Right lobe of liver (tissue), 4 donors: ENCODE measurements at regions not wholly inside any gene's neighbourhood (a gene's known extent, or its start where the extent isn't known, plus 50 kb on each side); places are given as distances from the start of the nearest gene placed in this dataset.

ENCODE experiments used
- CTCF ChIP-seq, 4 donors: fragments of 200-600 bp in 3 of 4; fragments of 450-650 bp in 1 of 4; IDR thresholded peaks; one replicate each; pipeline versions ENCODE4 v1.5.1 to v1.8.0; 2016 to 2022; ENCODE audit warnings: antibody characterized with exemption in 4 of 4, mild to moderate bottlenecking in 2 of 4
- POLR2A ChIP-seq: fragments of 450-650 bp; IDR thresholded peaks from one replicate; pipeline ENCODE4 v1.6.1; 2017; ENCODE audit warnings: antibody characterized with exemption, mild to moderate bottlenecking
- donor health status: DM: no; HTN: no; CAD: no.
- donor health status: DM: no; HTN: no; CAD: no.
- donor health status: DM: no; HTN: yes; CAD: no.

GRCh38 chr2:7725850-7726242, 808.6 kb downstream of the RNF144A start:
- TF ChIP-seq POLR2A, result no peak
- TF ChIP-seq CTCF (IDR thresholded peaks at IDR 0.05), result no peak
